ENCODE measurements at regions not wholly inside any gene's neighbourhood (a gene's known extent, or its start where the extent isn't known, plus 50 kb on each side); places are given as distances from the start of the nearest gene placed in this dataset.

GRCh38 chr2:121051311-121051710 is 233.7 kb downstream of the TFCP2L1 start:
- no peak for TF ChIP-seq CTCF (conservative IDR thresholded peaks at IDR 0.05; ENCODE audit: low read depth, low read length)
- no peak for TF ChIP-seq EZH2 (IDR thresholded peaks at IDR 0.05; ENCODE audit: low read length, unreplicated experiment)
- no peak for TF ChIP-seq EZH2phosphoT487 (IDR thresholded peaks at IDR 0.05; ENCODE audit: borderline replicate concordance, low read length)

Data from PC-3 (cell line).